GM21423 (cell line): ENCODE measurements at regions not wholly inside any gene's neighbourhood (a gene's known extent, or its start where the extent isn't known, plus 50 kb on each side); places are given as distances from the start of the nearest gene placed in this dataset.
"Not testable (repeated sequence)": the region's sequence is repeated elsewhere in the genome, so short reads cannot be mapped to it uniquely, and the experiment has no call there.

ENCODE experiments used
- ATAC-seq: cut with Tn5 transposase; IDR thresholded peaks from one replicate; pipeline ENCODE4 v1.9.1; 2021; ENCODE audit warnings: mild to moderate bottlenecking, moderate library complexity; ENCODE audit not compliant: unreplicated experiment

- no peak for ATAC-seq
Measured at GRCh38 chr7:118898284-118898683, 673.8 kb downstream of the ANKRD7 start.

- ATAC-seq = no peak
Measured at GRCh38 chr7:118902600-118902999, 678.1 kb downstream of the ANKRD7 start.

GRCh38 chr7:118907911-118908527 lies 683.5 kb downstream of the ANKRD7 start:
- ATAC-seq = no peak

- not testable (repeated sequence) for ATAC-seq
Measured at GRCh38 chr7:118916120-118916519, 691.6 kb downstream of the ANKRD7 start.

- no peak for ATAC-seq
Measured at GRCh38 chr7:118918556-118918955, 694.1 kb downstream of the ANKRD7 start.

- ATAC-seq = no peak
Measured at GRCh38 chr7:118938845-118939244, 714.3 kb downstream of the ANKRD7 start.

GRCh38 chr7:118944271-118944670 lies 719.8 kb downstream of the ANKRD7 start:
- ATAC-seq = no peak

- ATAC-seq = no peak
Measured at GRCh38 chr7:118945911-118946682, 721.6 kb downstream of the ANKRD7 start.

GRCh38 chr7:118948508-118948907 lies 724.0 kb downstream of the ANKRD7 start:
- no peak for ATAC-seq

GRCh38 chr7:118949031-118949430 lies 724.5 kb downstream of the ANKRD7 start:
- ATAC-seq = no peak

GRCh38 chr7:118956285-118956684 lies 731.8 kb downstream of the ANKRD7 start:
- not testable (repeated sequence) for ATAC-seq

- ATAC-seq = no peak
Measured at GRCh38 chr7:118969370-118969769, 744.9 kb downstream of the ANKRD7 start.

- ATAC-seq = no peak
Measured at GRCh38 chr7:118971706-118972105, 747.2 kb downstream of the ANKRD7 start.

GRCh38 chr7:118974836-118975235 lies 750.3 kb downstream of the ANKRD7 start:
- no peak for ATAC-seq

GRCh38 chr7:118995350-118995749 lies 770.8 kb downstream of the ANKRD7 start:
- no peak for ATAC-seq

- ATAC-seq = no peak
Measured at GRCh38 chr7:119007236-119007635, 782.7 kb downstream of the ANKRD7 start.

GRCh38 chr7:119010635-119011034 lies 786.1 kb downstream of the ANKRD7 start:
- ATAC-seq = no peak

- no peak for ATAC-seq
Measured at GRCh38 chr7:119026391-119026790, 801.9 kb downstream of the ANKRD7 start.

- ATAC-seq = no peak
Measured at GRCh38 chr7:119028736-119029135, 804.2 kb downstream of the ANKRD7 start.

- not testable (repeated sequence) for ATAC-seq
Measured at GRCh38 chr7:119032136-119032535, 807.6 kb downstream of the ANKRD7 start.

- no peak for ATAC-seq
Measured at GRCh38 chr7:119033641-119034040, 809.1 kb downstream of the ANKRD7 start.

GRCh38 chr7:119037941-119038340 lies 813.4 kb downstream of the ANKRD7 start:
- no peak for ATAC-seq
